DND-41 (cell line): ENCODE measurements at regions not wholly inside any gene's neighbourhood (a gene's known extent, or its start where the extent isn't known, plus 50 kb on each side); places are given as distances from the start of the nearest gene placed in this dataset.

Experiments
- CTCF ChIP-seq: IDR thresholded peaks from 2 replicates; pipeline ENCODE4 v1.5.1; 2012; ENCODE audit warnings: borderline replicate concordance, low read length, moderate library complexity, mild to moderate bottlenecking; ENCODE audit not compliant: poor library complexity, severe bottlenecking; ENCODE audit errors: extremely low read depth
- EZH2 ChIP-seq: IDR thresholded peaks from 3 replicates; pipeline ENCODE4 v1.6.1; 2012; ENCODE audit warnings: borderline replicate concordance, low read depth, mild to moderate bottlenecking, moderate library complexity, low read length, inconsistent platforms; ENCODE audit not compliant: severe bottlenecking

GRCh38 chr9:108400297-108400696 lies 455.5 kb downstream of the ACTL7B start:
- TF ChIP-seq CTCF (no peak), EZH2 (no peak)
